ENCODE measurements at regions not wholly inside any gene's neighbourhood (a gene's known extent, or its start where the extent isn't known, plus 50 kb on each side); places are given as distances from the start of the nearest gene placed in this dataset.

- no peak for TF ChIP-seq CTCF (IDR thresholded peaks at IDR 0.05)
- no peak for TF ChIP-seq POLR2A (IDR thresholded peaks at IDR 0.05)
These were observed 311.2 kb upstream of the NAALADL2 start for GRCh38 chr3:174547801-174548435.

Measured in transverse colon (tissue), 3 donors.